Adrenal gland (tissue), 5 donors: ENCODE measurements at regions not wholly inside any gene's neighbourhood (a gene's known extent, or its start where the extent isn't known, plus 50 kb on each side); places are given as distances from the start of the nearest gene placed in this dataset.

Source experiments
- POLR2A ChIP-seq, 2 donors: fragments of 450-650 bp; IDR thresholded peaks; one replicate each; pipeline ENCODE4 v1.6.1; 2017; ENCODE audit warnings: antibody characterized with exemption in 2 of 2, mild to moderate bottlenecking in 2 of 2, moderate library complexity in 1 of 2
- TF ChIP-seq, protein P1 (sequence below), 6 experiments: fragments of 450-650 bp in 4 of 6; fragments of 200-600 bp in 2 of 6; sonication (generic) in 1 of 6; IDR thresholded peaks; 1 replicate in 5 of 6; 2 replicates in 1 of 6; pipeline versions ENCODE4 v1.5.1 to v1.8.0; 2016 to 2021; ENCODE audit warnings: antibody characterized with exemption in 6 of 6, mild to moderate bottlenecking in 2 of 6, moderate library complexity in 1 of 6
- donor health status: DM: no; HTN: no; CAD: no.

- TF ChIP-seq, protein P1, sequence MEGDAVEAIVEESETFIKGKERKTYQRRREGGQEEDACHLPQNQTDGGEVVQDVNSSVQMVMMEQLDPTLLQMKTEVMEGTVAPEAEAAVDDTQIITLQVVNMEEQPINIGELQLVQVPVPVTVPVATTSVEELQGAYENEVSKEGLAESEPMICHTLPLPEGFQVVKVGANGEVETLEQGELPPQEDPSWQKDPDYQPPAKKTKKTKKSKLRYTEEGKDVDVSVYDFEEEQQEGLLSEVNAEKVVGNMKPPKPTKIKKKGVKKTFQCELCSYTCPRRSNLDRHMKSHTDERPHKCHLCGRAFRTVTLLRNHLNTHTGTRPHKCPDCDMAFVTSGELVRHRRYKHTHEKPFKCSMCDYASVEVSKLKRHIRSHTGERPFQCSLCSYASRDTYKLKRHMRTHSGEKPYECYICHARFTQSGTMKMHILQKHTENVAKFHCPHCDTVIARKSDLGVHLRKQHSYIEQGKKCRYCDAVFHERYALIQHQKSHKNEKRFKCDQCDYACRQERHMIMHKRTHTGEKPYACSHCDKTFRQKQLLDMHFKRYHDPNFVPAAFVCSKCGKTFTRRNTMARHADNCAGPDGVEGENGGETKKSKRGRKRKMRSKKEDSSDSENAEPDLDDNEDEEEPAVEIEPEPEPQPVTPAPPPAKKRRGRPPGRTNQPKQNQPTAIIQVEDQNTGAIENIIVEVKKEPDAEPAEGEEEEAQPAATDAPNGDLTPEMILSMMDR (IDR thresholded peaks at IDR 0.05): no peak
- no peak for TF ChIP-seq POLR2A (IDR thresholded peaks at IDR 0.05)
Observed at GRCh38 chr2:128781585-128782385, 463.1 kb upstream of the HS6ST1 start.
